Islet precursor cell (in vitro differentiated cells): ENCODE measurements at regions not wholly inside any gene's neighbourhood (a gene's known extent, or its start where the extent isn't known, plus 50 kb on each side); places are given as distances from the start of the nearest gene placed in this dataset.
"Not testable (repeated sequence)": the region's sequence is repeated elsewhere in the genome, so short reads cannot be mapped to it uniquely, and the experiment has no call there.

Experiments used
- DNase-seq: peaks from one replicate; pipeline ENCODE4 v3.0.0-alpha.2; 2018

GRCh38 chr2:195534971-195535370 lies 122.1 kb upstream of the SLC39A10 start:
- DNase-seq, result no peak

- peak; percentile 88 for DNase-seq
These were observed 123.0 kb upstream of the SLC39A10 start for GRCh38 chr2:195533771-195534642.

- no peak for DNase-seq
These were observed 124.3 kb upstream of the SLC39A10 start for GRCh38 chr2:195532628-195533271.

GRCh38 chr2:195532255-195532627 lies 124.8 kb upstream of the SLC39A10 start:
- no peak for DNase-seq

GRCh38 chr2:195531754-195532153 lies 125.3 kb upstream of the SLC39A10 start:
- DNase-seq, result no peak

GRCh38 chr2:195523242-195523641 lies 133.8 kb upstream of the SLC39A10 start:
- not testable (repeated sequence) for DNase-seq

GRCh38 chr2:195521589-195521988 lies 135.4 kb upstream of the SLC39A10 start:
- no peak for DNase-seq

GRCh38 chr2:195520671-195521155 lies 136.3 kb upstream of the SLC39A10 start:
- DNase-seq, result peak; percentile 91

GRCh38 chr2:195515551-195515950 lies 141.5 kb upstream of the SLC39A10 start:
- no peak for DNase-seq

- DNase-seq, result no peak
These were observed 142.7 kb upstream of the SLC39A10 start for GRCh38 chr2:195514365-195514764.

- no peak for DNase-seq
These were observed 143.9 kb upstream of the SLC39A10 start for GRCh38 chr2:195513119-195513518.

- DNase-seq, result no peak
These were observed 147.5 kb upstream of the SLC39A10 start for GRCh38 chr2:195509551-195509950.

- no peak for DNase-seq
These were observed 148.9 kb upstream of the SLC39A10 start for GRCh38 chr2:195508139-195508455.

GRCh38 chr2:195507447-195508138 lies 149.4 kb upstream of the SLC39A10 start:
- no peak for DNase-seq

- no peak for DNase-seq
These were observed 151.3 kb upstream of the SLC39A10 start for GRCh38 chr2:195505701-195506100.

GRCh38 chr2:195503208-195503607 lies 153.8 kb upstream of the SLC39A10 start:
- no peak for DNase-seq

GRCh38 chr2:195501746-195502145 lies 155.3 kb upstream of the SLC39A10 start:
- DNase-seq, result no peak

- DNase-seq, result no peak
These were observed 156.1 kb upstream of the SLC39A10 start for GRCh38 chr2:195500879-195501278.

- DNase-seq, result no peak
These were observed 158.1 kb upstream of the SLC39A10 start for GRCh38 chr2:195498839-195499490.

GRCh38 chr2:195498176-195498575 lies 158.8 kb upstream of the SLC39A10 start:
- peak; percentile 58 for DNase-seq

GRCh38 chr2:195496991-195497390 lies 160.0 kb upstream of the SLC39A10 start:
- no peak for DNase-seq

- no peak for DNase-seq
These were observed 161.1 kb upstream of the SLC39A10 start for GRCh38 chr2:195495966-195496365.

- DNase-seq, result no peak
These were observed 161.7 kb upstream of the SLC39A10 start for GRCh38 chr2:195495351-195495750.
